HEK293 (cell line): ENCODE measurements at regions not wholly inside any gene's neighbourhood (a gene's known extent, or its start where the extent isn't known, plus 50 kb on each side); places are given as distances from the start of the nearest gene placed in this dataset.

Experiments used
- CTCF ChIA-PET: fragments of 350-600 bp; formaldehyde crosslinking; extraction: SDS; loops from one replicate; lab custom pipeline; 2021; ENCODE audit warnings: antibody characterized with exemption; lab: Yijun Ruan, JAX
- POLR2A ChIA-PET: fragments of 300-600 bp; formaldehyde crosslinking; extraction: SDS; loops from one replicate; lab custom pipeline; 2020; ENCODE audit warnings: antibody characterized with exemption, inconsistent platforms; lab: Yijun Ruan, JAX
- H3K27ac ChIP-seq: fragments of 200-500 bp; sonication (Bioruptor generic); 2 replicates; pipeline ENCODE4 v1.5.1; 2014; ENCODE audit warnings: low read depth, low read length, control low read depth, inconsistent platforms; ENCODE audit errors: extremely low read depth
- H3K36me3 ChIP-seq, 2 experiments: fragments of 200-500 bp in 1 of 2; sonication (Bioruptor generic) in 1 of 2; 1 replicate in 1 of 2; 2 replicates in 1 of 2; pipeline ENCODE4 v1.5.1; 2014 to 2017; ENCODE audit warnings: inconsistent platforms in 2 of 2, low read length in 2 of 2; ENCODE audit not compliant: control insufficient read depth in 2 of 2, insufficient read depth in 1 of 2
- H3K4me1 ChIP-seq: fragments of 200-500 bp; sonication (Bioruptor generic); 2 replicates; pipeline ENCODE4 v1.5.1; 2014; ENCODE audit warnings: mild to moderate bottlenecking, low read length, inconsistent platforms; ENCODE audit not compliant: control insufficient read depth, insufficient read depth
- H3K4me3 ChIP-seq: 2 replicates; pipeline ENCODE4 v1.5.1; 2011; ENCODE audit warnings: low read depth, mild to moderate bottlenecking, control low read depth, low read length, moderate library complexity
- H3K9me3 ChIP-seq: fragments of 200-500 bp; sonication (Bioruptor generic); 2 replicates; pipeline ENCODE4 v1.5.1; 2014; ENCODE audit warnings: low read depth, low read length, inconsistent platforms; ENCODE audit not compliant: control insufficient read depth, insufficient read depth
- ZBTB10 ChIP-seq: fragments of 450-650 bp; formaldehyde crosslinking; IDR thresholded peaks from 2 replicates; pipeline ENCODE4 v1.5.1; 2016; ENCODE audit warnings: missing biosample characterization, missing genetic modification characterization
- ZNF16 ChIP-seq: fragments of 450-650 bp; formaldehyde crosslinking; IDR thresholded peaks from 2 replicates; pipeline ENCODE4 v1.5.1; 2016; ENCODE audit warnings: low read depth, missing biosample characterization, missing genetic modification characterization
- ZNF175 ChIP-seq: fragments of 450-650 bp; formaldehyde crosslinking; IDR thresholded peaks from 2 replicates; pipeline ENCODE4 v1.5.1; 2016; ENCODE audit warnings: missing biosample characterization, missing genetic modification characterization
- ZNF18 ChIP-seq: fragments of 450-650 bp; formaldehyde crosslinking; IDR thresholded peaks from 2 replicates; pipeline ENCODE4 v1.5.1; 2016; ENCODE audit warnings: missing biosample characterization, missing genetic modification characterization
- ZNF214 ChIP-seq: fragments of 450-650 bp; formaldehyde crosslinking; IDR thresholded peaks from 2 replicates; pipeline ENCODE4 v1.5.1; 2017; ENCODE audit warnings: missing biosample characterization, mild to moderate bottlenecking, missing genetic modification characterization, borderline replicate concordance
- ZNF274 ChIP-seq, 2 experiments: fragments of 200-500 bp in 1 of 2; fragments of 450-650 bp in 1 of 2; sonication (Bioruptor generic) in 1 of 2; formaldehyde crosslinking in 1 of 2; IDR thresholded peaks; 2 replicates each; pipeline versions ENCODE4 v1.5.1 to v1.6.1; 2014 to 2016; ENCODE audit warnings: borderline replicate concordance in 1 of 2, inconsistent platforms in 1 of 2, low read length in 1 of 2, missing biosample characterization in 1 of 2, missing genetic modification characterization in 1 of 2
- ZNF280D ChIP-seq: fragments of 450-650 bp; formaldehyde crosslinking; IDR thresholded peaks from 2 replicates; pipeline ENCODE4 v1.5.1; 2016; ENCODE audit warnings: missing biosample characterization, missing genetic modification characterization
- ZNF426 ChIP-seq: fragments of 450-650 bp; formaldehyde crosslinking; IDR thresholded peaks from 2 replicates; pipeline ENCODE4 v1.5.1; 2017; ENCODE audit warnings: missing biosample characterization, missing genetic modification characterization, mild to moderate bottlenecking, inconsistent platforms, moderate library complexity
- ZNF548 ChIP-seq: fragments of 450-650 bp; formaldehyde crosslinking; IDR thresholded peaks from 2 replicates; pipeline ENCODE4 v1.5.1; 2016; ENCODE audit warnings: missing biosample characterization, missing genetic modification characterization
- ZNF626 ChIP-seq: fragments of 450-650 bp; sonication (Bioruptor Pico); formaldehyde crosslinking; IDR thresholded peaks from 2 replicates; pipeline ENCODE4 v1.5.1; 2018; ENCODE audit warnings: missing biosample characterization, missing genetic modification characterization, inconsistent platforms
- ZNF629 ChIP-seq: fragments of 450-650 bp; formaldehyde crosslinking; IDR thresholded peaks from 2 replicates; pipeline ENCODE4 v1.5.1; 2017; ENCODE audit warnings: missing biosample characterization, missing genetic modification characterization
- ZNF658 ChIP-seq: fragments of 450-650 bp; formaldehyde crosslinking; IDR thresholded peaks from 2 replicates; pipeline ENCODE4; 2016; ENCODE audit warnings: missing biosample characterization, missing genetic modification characterization
- ZNF701 ChIP-seq: fragments of 450-650 bp; formaldehyde crosslinking; IDR thresholded peaks from 2 replicates; pipeline ENCODE4 v1.5.1; 2016; ENCODE audit warnings: missing biosample characterization, missing genetic modification characterization
- ZNF776 ChIP-seq: fragments of 450-650 bp; formaldehyde crosslinking; IDR thresholded peaks from 2 replicates; pipeline ENCODE4 v1.5.0; 2017; ENCODE audit warnings: missing biosample characterization, missing genetic modification characterization, borderline replicate concordance
- ZSCAN23 ChIP-seq: fragments of 450-650 bp; formaldehyde crosslinking; IDR thresholded peaks from 2 replicates; pipeline ENCODE4 v1.5.1; 2016; ENCODE audit warnings: missing biosample characterization, missing genetic modification characterization

GRCh38 chr3:43956945-43957344 lies 266.2 kb downstream of the ABHD5 start:
- no peak for TF ChIP-seq ZNF776 (tag by site-specific recombination)
- TF ChIP-seq ZNF175 (tag by site-specific recombination) = no peak
- TF ChIP-seq ZNF18 (tag by site-specific recombination) = no peak
- Histone ChIP-seq H3K9me3 (no peaks in the 10 kb centered on the region), H3K4me3 (no peak overlapping the region), H3K36me3 (no peaks in the 10 kb centered on the region), H3K4me1 (no peaks in the 10 kb centered on the region), H3K27ac (no peak overlapping the region)
- ChIA-PET POLR2A (no interaction called here), CTCF (interaction anchor here (0.6 kb wide), 1 partner anchor 125 kb away, joined by 4 read pairs; no protein-coding TSS in a partner anchor)

- H3K27ac ChIP-seq = no peak overlapping the region
- no peaks in the 10 kb centered on the region for H3K4me1 ChIP-seq
- H3K36me3 ChIP-seq = no peaks in the 10 kb centered on the region
- H3K4me3 ChIP-seq = no peak overlapping the region
- TF ChIP-seq ZNF426 (tag by site-specific recombination) (no peak), ZNF701 (tag by site-specific recombination) (no peak), ZBTB10 (tag by site-specific recombination) (no peak), ZSCAN23 (tag by site-specific recombination) (no peak), ZNF658 (no peak), ZNF629 (no peak), ZNF280D (tag by site-specific recombination) (no peak), ZNF548 (no peak), ZNF274 (IDR thresholded peaks at IDR 0.05; ENCODE audit: low read length) (no peak), ZNF274 (tag by site-specific recombination; IDR thresholded peaks at IDR 0.05; ENCODE audit: borderline replicate concordance) (no peak), ZNF626 (tag by site-specific recombination) (no peak), ZNF16 (tag by site-specific recombination) (no peak), ZNF214 (tag by site-specific recombination) (no peak)
- ChIA-PET POLR2A (no interaction called here), CTCF (interaction anchor here (0.6 kb wide), 1 partner anchor 124 kb away, joined by 4 read pairs; no protein-coding TSS in a partner anchor)
- no peaks in the 10 kb centered on the region for H3K9me3 ChIP-seq
These were observed 266.8 kb downstream of the ABHD5 start for GRCh38 chr3:43957553-43957952.
